SH-SY5Y (cell line): ENCODE measurements at regions not wholly inside any gene's neighbourhood (a gene's known extent, or its start where the extent isn't known, plus 50 kb on each side); places are given as distances from the start of the nearest gene placed in this dataset.

Experiments used
- GATA2 ChIP-seq: IDR thresholded peaks from 2 replicates; pipeline ENCODE4 v1.6.1; 2011; ENCODE audit warnings: mild to moderate bottlenecking, low read depth, low read length
- GATA3 ChIP-seq: IDR thresholded peaks from 2 replicates; pipeline ENCODE4 v1.6.1; 2011; ENCODE audit warnings: low read depth, mild to moderate bottlenecking, low read length, moderate library complexity

GRCh38 chr2:183825710-183826109 is 701.5 kb downstream of the NUP35 start:
- TF ChIP-seq GATA2: no peak
- TF ChIP-seq GATA3: no peak
